ENCODE measurements at regions not wholly inside any gene's neighbourhood (a gene's known extent, or its start where the extent isn't known, plus 50 kb on each side); places are given as distances from the start of the nearest gene placed in this dataset.
"Not testable (repeated sequence)": the region's sequence is repeated elsewhere in the genome, so short reads cannot be mapped to it uniquely, and the experiment has no call there.

GRCh38 chr7:49614974-49615373 lies 158.5 kb upstream of the VWC2 start:
- not testable (repeated sequence) for TF ChIP-seq POLR2A (IDR thresholded peaks at IDR 0.05; ENCODE audit: extremely low read depth, insufficient read length); CTCF (IDR thresholded peaks at IDR 0.05; ENCODE audit: low read depth, low read length); MYC (IDR thresholded peaks at IDR 0.05; ENCODE audit: low read depth, low read length); MAX (IDR thresholded peaks at IDR 0.05; ENCODE audit: low read depth, low read length)
